K562 (cell line): ENCODE measurements at regions not wholly inside any gene's neighbourhood (a gene's known extent, or its start where the extent isn't known, plus 50 kb on each side); places are given as distances from the start of the nearest gene placed in this dataset.
A peak's percentile ranks its signal among the peaks of the same experiment; 100 is the strongest.
"Not testable (repeated sequence)": the region's sequence is repeated elsewhere in the genome, so short reads cannot be mapped to it uniquely, and the experiment has no call there.

Source experiments
- ATAC-seq: fragments of 200-7000 bp; cut with Tn5 transposase; 3 replicates; pipeline ENCODE4 v1.9.1; 2020; ENCODE audit warnings: moderate library complexity
- BruUV-seq: library from RNA; stranded (reverse); fragments of 400-500 nt; replicated peaks from 2 replicates; lab custom pipeline; 2021; lab: Mats Ljungman, UMichigan
- CTCF ChIA-PET: fragments of 300-600 bp; formaldehyde crosslinking; extraction: SDS; loops from one replicate; lab custom pipeline; 2021; ENCODE audit warnings: low intra/inter-chr PET ratio; lab: Yijun Ruan, JAX
- POLR2A ChIA-PET: fragments of 300-600, 350-650 bp; sonication (Branson Sonifier 250); formaldehyde crosslinking; extraction: SDS; loops from one replicate; lab custom pipeline; 2021; ENCODE audit warnings: antibody characterized with exemption, inconsistent platforms; lab: Yijun Ruan, JAX
- DNase-seq, 4 experiments: peaks; one replicate each; pipeline versions ENCODE4 v3.0.0 to v3.0.0-alpha.2; 2011 to 2018; ENCODE audit warnings: low spot score in 3 of 4, mixed read lengths in 3 of 4; ENCODE audit errors: extremely low read depth in 1 of 4
- FAIRE-seq: peaks from 2 replicates; lab custom pipeline; 2011; peaks lifted over from hg19 to GRCh38; lab: Jason Lieb, UNC
- H2AFZ ChIP-seq: 2 replicates; pipeline ENCODE4 v1.6.0; 2011; ENCODE audit warnings: low read depth, low read length, control low read depth, inconsistent platforms
- H3K27ac ChIP-seq: fragments of 200-600 bp; 3 replicates; pipeline ENCODE4 v1.8.0; 2011; ENCODE audit warnings: low read depth, mild to moderate bottlenecking, control low read depth, inconsistent platforms, low read length, moderate library complexity, mixed read lengths; ENCODE audit errors: extremely low read depth
- H3K27me3 ChIP-seq, 2 experiments: fragments of 300-600 bp in 1 of 2; 2 replicates in 1 of 2; 3 replicates in 1 of 2; pipeline versions ENCODE4 v1.6.0 to v1.8.0; 2011; ENCODE audit warnings: inconsistent platforms in 2 of 2, low read length in 2 of 2, mild to moderate bottlenecking in 1 of 2, mixed read lengths in 1 of 2, moderate library complexity in 1 of 2; ENCODE audit not compliant: control insufficient read depth in 2 of 2, insufficient read depth in 2 of 2
- H3K36me3 ChIP-seq: fragments of 300-600 bp; 3 replicates; pipeline ENCODE4 v1.8.0; 2011; ENCODE audit warnings: mild to moderate bottlenecking, low read length, inconsistent platforms; ENCODE audit not compliant: control insufficient read depth, insufficient read depth
- H3K4me1 ChIP-seq, 2 experiments: fragments of 200-600 bp in 1 of 2; replicated peaks in 1 of 2; 2 replicates in 1 of 2; 3 replicates in 1 of 2; pipeline versions ENCODE4 v1.5.1 to v1.8.0; 2011; ENCODE audit warnings: inconsistent platforms in 2 of 2, low read length in 2 of 2, mild to moderate bottlenecking in 1 of 2, mixed read lengths in 1 of 2, moderate library complexity in 1 of 2; ENCODE audit not compliant: control insufficient read depth in 2 of 2, insufficient read depth in 2 of 2
- H3K4me2 ChIP-seq: 2 replicates; pipeline ENCODE4 v1.6.1; 2011; ENCODE audit warnings: low read length, control low read depth, inconsistent platforms, mixed read lengths; ENCODE audit not compliant: insufficient read depth
- H3K4me3 ChIP-seq: fragments of 200-600 bp; sonication (generic), shearing (Covaris generic); 2 replicates; pipeline ENCODE4 v1.5.1; 2016; ENCODE audit warnings: control low read depth, inconsistent platforms
- H3K79me2 ChIP-seq: fragments of 200-600 bp; 3 replicates; pipeline ENCODE4 v1.8.0; 2011; ENCODE audit warnings: low read length, inconsistent platforms; ENCODE audit not compliant: control insufficient read depth, insufficient read depth
- H3K9ac ChIP-seq, 2 experiments: 2 replicates each; pipeline versions ENCODE4 v1.6.0 to v1.6.1; 2011; ENCODE audit warnings: low read depth in 2 of 2, low read length in 2 of 2, control low read depth in 1 of 2, inconsistent platforms in 1 of 2, mild to moderate bottlenecking in 1 of 2, mixed read lengths in 1 of 2; ENCODE audit not compliant: insufficient read depth in 1 of 2
- H3K9me1 ChIP-seq: one replicate; pipeline ENCODE4 v1.6.0; 2011; ENCODE audit warnings: inconsistent platforms, mild to moderate bottlenecking, low read length, moderate library complexity; ENCODE audit not compliant: control insufficient read depth, insufficient read depth
- H3K9me3 ChIP-seq: replicated peaks from 2 replicates; pipeline ENCODE4 v1.5.1; 2011; ENCODE audit warnings: low read depth, low read length, inconsistent platforms; ENCODE audit not compliant: control insufficient read depth, insufficient read depth
- H4K20me1 ChIP-seq: replicated peaks from 2 replicates; pipeline ENCODE4 v1.6.1; 2011; ENCODE audit warnings: low read length, inconsistent platforms, mixed read lengths; ENCODE audit not compliant: control insufficient read depth, insufficient read depth
- CLOCK ChIP-seq: fragments of 250-450 bp; sonication (Bioruptor Pico); IDR thresholded peaks from 2 replicates; pipeline ENCODE4 v1.4.0; 2020; ENCODE audit warnings: mild to moderate bottlenecking, moderate library complexity, borderline replicate concordance
- FOXP4 ChIP-seq: sonication (generic); formaldehyde crosslinking; IDR thresholded peaks from 2 replicates; pipeline ENCODE4 v1.8.0; 2022; ENCODE audit warnings: mild to moderate bottlenecking, missing genetic modification reagents, borderline replicate concordance
- GTF2F1 ChIP-seq: IDR thresholded peaks from 2 replicates; pipeline ENCODE4 v1.6.1; 2011; ENCODE audit warnings: low read depth, low read length, improper control_type of control experiment
- NR1H2 ChIP-seq: sonication (generic); formaldehyde crosslinking; IDR thresholded peaks from 2 replicates; pipeline ENCODE4 v1.4.0; 2020; ENCODE audit warnings: mild to moderate bottlenecking, missing genetic modification reagents
- POLR2H ChIP-seq: IDR thresholded peaks from 2 replicates; pipeline ENCODE4 v1.6.1; 2016; ENCODE audit warnings: missing genetic modification characterization, low read depth, mild to moderate bottlenecking, control low read depth, missing compliant biosample characterization, moderate library complexity
- RFX1 ChIP-seq: fragments of 450-650 bp; IDR thresholded peaks from 2 replicates; pipeline ENCODE4 v1.6.1; 2016; ENCODE audit warnings: mild to moderate bottlenecking, moderate library complexity
- STAT5B ChIP-seq: fragments of 250-450 bp; sonication (Bioruptor Pico); IDR thresholded peaks from 2 replicates; pipeline ENCODE4 v1.8.0; 2021; ENCODE audit warnings: mild to moderate bottlenecking, inconsistent platforms
- TSC22D4 ChIP-seq: fragments of 450-650 bp; IDR thresholded peaks from 2 replicates; pipeline ENCODE4 v1.6.1; 2016; ENCODE audit warnings: missing genetic modification characterization, missing biosample characterization, control low read depth
- WGBS: fragments of 100-300 bp; shearing (Covaris generic); methylation state at CpG from one replicate; pipeline ENCODE4 v1.1.6; 2016; ENCODE audit warnings: low coverage, mixed read lengths; ENCODE audit not compliant: insufficient coverage; ENCODE audit errors: missing lambda C conversion rate; 5-methylcytosine and 5-hydroxymethylcytosine counted together
- in situ Hi-C: fragments of 300-500 bp; cut with MboI; formaldehyde crosslinking; loops from 4 replicates; pipeline ENCODE4 v1.15.0; 2018; ENCODE audit warnings: inconsistent platforms, mixed read lengths
- intact Hi-C: fragments of 100-400 bp; cut with micrococcal nuclease; formaldehyde crosslinking; loops from 2 replicates; pipeline ENCODE4 v1.14.2; 2022

- POLR2A ChIA-PET, H3K9me3 ChIP-seq, H3K27me3 ChIP-seq, in situ Hi-C loops, H4K20me1 ChIP-seq, BruUV-seq, H3K4me1 ChIP-seq: not testable (repeated sequence)
- DNase-seq = peak in 1 of 4 experiments; percentile 33
- Histone ChIP-seq H3K4me2 (peak overlapping the region; percentile 78), H3K79me2 (peaks cover 53% of the 10 kb centered on the region), H3K4me3 (peak overlapping the region; percentile 45), H3K9ac (peak overlapping the region in 1 of 2 experiments; percentile 89; a peak in 2 of 4 replicates), H3K27ac (peak overlapping the region; percentile 91; the same call in 1 of the 3 replicates)
- 0 out of 2 replicates have a peak, but pooled peaks have one; percentile 75 for TF ChIP-seq NR1H2
- TF ChIP-seq, all 486 proteins: peak for 1; not testable (repeated sequence) for 485
- H2AFZ ChIP-seq = peak overlapping the region; percentile 94
- CTCF ChIA-PET, ATAC-seq, H3K36me3 ChIP-seq, H3K9me1 ChIP-seq, FAIRE-seq: not testable (repeated sequence)
- intact Hi-C loops = loop anchor here (10.0 kb wide), 1 partner anchor 56 kb away; no protein-coding TSS in a partner anchor
- WGBS = 14% methylated on average over 6 of the region's 6 CpGs
Measured at GRCh38 chr6:27018401-27018800, 229.1 kb upstream of the PRSS16 start.

GRCh38 chr6:27019651-27020552, 227.6 kb upstream of the PRSS16 start:
- ATAC-seq = peak; percentile 97
- Histone ChIP-seq H3K27ac (peak overlapping the region; percentile 91), H3K4me3 (peak overlapping the region; percentile 45), H4K20me1 (no peaks in the 10 kb centered on the region), H3K9ac (peak overlapping the region; percentile 89 to 96), H3K4me2 (peak overlapping the region; percentile 78), H3K4me1 (peaks cover 0 to 7% of the 10 kb centered on the region in 2 experiments; a peak in 3 of 5 replicates), H2AFZ (peak overlapping the region; percentile 94), H3K9me3 (no peaks in the 10 kb centered on the region; the same call in 1 of the 2 replicates), H3K9me1 (no peaks in the 10 kb centered on the region), H3K27me3 (no peaks in the 10 kb centered on the region), H3K79me2 (peaks cover 47% of the 10 kb centered on the region), H3K36me3 (no peaks in the 10 kb centered on the region)
- TSS peak; percentile 88 for BruUV-seq
- in situ Hi-C loops = no loop called here
- ChIA-PET CTCF (no interaction called here), POLR2A (interaction anchor here (0.7 to 1.0 kb wide), 3 partner anchors 15 to 362 kb away, joined by 3 to 4 read pairs (median 3); no protein-coding TSS in a partner anchor)
- under 1% methylated on average over 58 of the region's 58 CpGs for WGBS
- FAIRE-seq = peak; percentile 89
- intact Hi-C loops = loop anchor here (10.0 kb wide), 1 partner anchor 55 kb away; no protein-coding TSS in a partner anchor
- DNase-seq = peak; percentile 92 to 98 (median 94)
- TF ChIP-seq POLR2H (tag) = peak; percentile 99
- TF ChIP-seq CLOCK (CRISPR knock-in tag) = no peak
- peak; percentile 67 for TF ChIP-seq RFX1
- TF ChIP-seq FOXP4 (CRISPR knock-in tag) = peak; percentile 82
- no peak for TF ChIP-seq TSC22D4
- TF ChIP-seq STAT5B = no peak
- peak; percentile 86 for TF ChIP-seq GTF2F1
